HepG2 (cell line): ENCODE measurements at regions not wholly inside any gene's neighbourhood (a gene's known extent, or its start where the extent isn't known, plus 50 kb on each side); places are given as distances from the start of the nearest gene placed in this dataset.

ENCODE experiments used
- ATAC-seq: fragments of 200-7000 bp; cut with Tn5 transposase; 3 replicates; pipeline ENCODE4 v1.9.1; 2020; ENCODE audit warnings: mild to moderate bottlenecking, moderate library complexity
- BruUV-seq: library from RNA; stranded (reverse); fragments of 400-500 nt; replicated peaks from 2 replicates; lab custom pipeline; 2021; lab: Mats Ljungman, UMichigan
- CTCF ChIA-PET: fragments of 300-600 bp; formaldehyde crosslinking; extraction: SDS; loops from one replicate; lab custom pipeline; 2021; ENCODE audit warnings: low total read pairs, inconsistent platforms, low intra/inter-chr PET ratio; lab: Yijun Ruan, JAX
- POLR2A ChIA-PET: fragments of 350-600 bp; sonication (Branson Sonifier 250); formaldehyde crosslinking; loops from one replicate; lab custom pipeline; 2020; ENCODE audit warnings: antibody characterized with exemption, inconsistent platforms; lab: Yijun Ruan, JAX
- DNase-seq: peaks from one replicate; pipeline ENCODE4 v3.0.0-alpha.2; 2015; ENCODE audit warnings: low spot score
- FAIRE-seq: peaks from 3 replicates; lab custom pipeline; 2011; peaks lifted over from hg19 to GRCh38; lab: Jason Lieb, UNC
- H2AFZ ChIP-seq: one replicate; pipeline ENCODE4 v1.6.1; 2011; ENCODE audit warnings: low read length, inconsistent platforms
- H3K27ac ChIP-seq: fragments of 300-600 bp; 3 replicates; pipeline ENCODE4 v1.8.0; 2011; ENCODE audit warnings: mixed run types, mild to moderate bottlenecking, mixed read lengths, low read length, inconsistent platforms; ENCODE audit not compliant: insufficient read depth; ENCODE audit errors: extremely low read length
- H3K27me3 ChIP-seq, 2 experiments: fragments of 200-600 bp in 1 of 2; 2 replicates in 1 of 2; 3 replicates in 1 of 2; pipeline versions ENCODE4 v1.6.0 to v1.8.0; 2011; ENCODE audit warnings: low read length in 2 of 2, mild to moderate bottlenecking in 2 of 2, moderate library complexity in 2 of 2, inconsistent platforms in 1 of 2; ENCODE audit not compliant: insufficient read depth in 2 of 2, control insufficient read depth in 1 of 2
- H3K36me3 ChIP-seq, 2 experiments: fragments of 200-600 bp in 1 of 2; replicated peaks in 1 of 2; 2 replicates in 1 of 2; 3 replicates in 1 of 2; pipeline versions ENCODE4 v1.5.1 to v1.8.0; 2011; ENCODE audit warnings: low read length in 2 of 2, inconsistent platforms in 1 of 2; ENCODE audit not compliant: insufficient read depth in 2 of 2, control insufficient read depth in 1 of 2
- H3K4me1 ChIP-seq: 2 replicates; pipeline ENCODE4 v1.5.1; 2012; ENCODE audit warnings: low read length, inconsistent platforms; ENCODE audit not compliant: insufficient read depth
- H3K4me2 ChIP-seq: 2 replicates; pipeline ENCODE4 v1.6.0; 2011; ENCODE audit warnings: low read depth, low read length, inconsistent platforms
- H3K4me3 ChIP-seq, 3 experiments: fragments of 200-600 bp in 1 of 3; sonication (generic), shearing (Covaris generic) in 1 of 3; replicated peaks in 1 of 3; 2 replicates each; pipeline ENCODE4 v1.5.1; 2011 to 2016; ENCODE audit warnings: low read length in 3 of 3, inconsistent platforms in 2 of 3, low read depth in 2 of 3, mild to moderate bottlenecking in 2 of 3, control low read depth in 1 of 3, mixed read lengths in 1 of 3; ENCODE audit not compliant: insufficient read depth in 1 of 3
- H3K79me2 ChIP-seq: one replicate; pipeline ENCODE4 v1.6.1; 2011; ENCODE audit warnings: low read length, inconsistent platforms; ENCODE audit not compliant: insufficient read depth
- H3K9ac ChIP-seq: 2 replicates; pipeline ENCODE4 v1.6.0; 2011; ENCODE audit warnings: mild to moderate bottlenecking, low read depth, low read length, inconsistent platforms; ENCODE audit not compliant: insufficient read depth
- H3K9me3 ChIP-seq: 2 replicates; pipeline ENCODE4 v1.5.1; 2012; ENCODE audit warnings: mild to moderate bottlenecking, low read length
- H4K20me1 ChIP-seq: 2 replicates; pipeline ENCODE4 v1.6.0; 2011; ENCODE audit warnings: inconsistent platforms, mild to moderate bottlenecking, low read length, moderate library complexity; ENCODE audit not compliant: insufficient read depth
- BCLAF1 ChIP-seq: fragments of 450-650 bp; IDR thresholded peaks from 2 replicates; pipeline ENCODE4 v1.6.1; 2017; ENCODE audit warnings: mild to moderate bottlenecking
- MNT ChIP-seq: fragments of 450-650 bp; IDR thresholded peaks from 2 replicates; pipeline ENCODE4 v1.6.1; 2016
- RNF219 ChIP-seq: sonication (generic); formaldehyde crosslinking; IDR thresholded peaks from 2 replicates; pipeline ENCODE4 v1.5.0; 2020; ENCODE audit warnings: mild to moderate bottlenecking, missing genetic modification reagents
- U2AF2 ChIP-seq: fragments of 200-400 bp; formaldehyde crosslinking; IDR thresholded peaks from 2 replicates; pipeline ENCODE4 v1.6.1; 2017; ENCODE audit warnings: low read depth, mild to moderate bottlenecking, low read length
- ZNF317 ChIP-seq: sonication (generic); formaldehyde crosslinking; IDR thresholded peaks from 2 replicates; pipeline ENCODE4 v1.5.0; 2020; ENCODE audit warnings: mild to moderate bottlenecking, missing genetic modification reagents
- ZNF441 ChIP-seq: sonication (generic); formaldehyde crosslinking; IDR thresholded peaks from 2 replicates; pipeline ENCODE4 v1.7.0; 2021; ENCODE audit warnings: missing genetic modification reagents, borderline replicate concordance
- ZNF562 ChIP-seq: sonication (generic); formaldehyde crosslinking; IDR thresholded peaks from 2 replicates; pipeline ENCODE4 v1.8.0; 2022; ENCODE audit warnings: missing genetic modification reagents, borderline replicate concordance
- WGBS: methylation state at CpG from one replicate; pipeline ENCODE4 v1.1.6; 2017; ENCODE audit warnings: low lambda C conversion rate; 5-methylcytosine and 5-hydroxymethylcytosine counted together
- in situ Hi-C: cut with HindIII; loops from 2 replicates; pipeline ENCODE4 v1.10.0; 2017; ENCODE audit warnings: low pct_unique_long_range_greater_than_20kb; ENCODE audit not compliant: extremely low pct_ligation_motif_present
- intact Hi-C: fragments of 100-400 bp; cut with micrococcal nuclease; formaldehyde crosslinking; loops from one replicate; pipeline ENCODE4 v1.10.0; 2022; ENCODE audit not compliant: unreplicated experiment

DNA sequence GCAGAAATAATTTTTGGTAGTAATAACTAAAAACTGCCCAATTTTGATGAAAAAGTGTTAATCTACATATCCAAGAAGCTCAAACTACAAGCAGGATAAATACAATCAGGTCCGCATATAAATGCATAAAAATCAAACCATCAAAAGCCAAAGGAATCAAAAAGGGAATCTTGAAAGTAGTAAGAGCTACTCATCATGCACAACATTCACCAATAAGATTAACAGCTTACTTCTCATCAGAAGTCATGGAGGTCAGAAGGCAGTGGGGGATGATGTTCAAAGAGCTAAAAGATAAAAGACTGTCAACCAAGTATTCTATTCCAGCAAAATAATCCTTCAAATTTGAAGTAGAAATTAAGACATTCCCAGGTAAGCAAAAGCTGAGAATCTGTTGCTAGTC, 76.4 kb downstream of the CRPPA start:
- ATAC-seq: no peak
- ChIA-PET POLR2A (no interaction called here), CTCF (no interaction called here)
- TF ChIP-seq ZNF317 (CRISPR knock-in tag) (peak; percentile 87), ZNF441 (no peak), BCLAF1 (no peak)
- no peak overlapping the region for H3K4me2 ChIP-seq
- H3K4me1 ChIP-seq: no peaks in the 10 kb centered on the region
- H3K27me3 ChIP-seq: no peaks in the 10 kb centered on the region
- H3K79me2 ChIP-seq: no peaks in the 10 kb centered on the region
- H3K9me3 ChIP-seq: peaks cover 16% of the 10 kb centered on the region
- no TSS peak for BruUV-seq
- H2AFZ ChIP-seq: no peak overlapping the region
- no peak overlapping the region for H3K27ac ChIP-seq
- 3% methylated on average over 1 of the region's 1 CpG for WGBS
- no peak for FAIRE-seq
- intact Hi-C loops (no loop called here), in situ Hi-C loops (no loop called here)
- H4K20me1 ChIP-seq: no peaks in the 10 kb centered on the region
- no peak overlapping the region for H3K9ac ChIP-seq
- H3K36me3 ChIP-seq: no peaks in the 10 kb centered on the region
- no peak overlapping the region for H3K4me3 ChIP-seq
- DNase-seq: no peak

GRCh38 chr7:16343612-16344011, 77.7 kb downstream of the CRPPA start:
- intact Hi-C loops (no loop called here), in situ Hi-C loops (no loop called here)
- ATAC-seq (no peak), DNase-seq (no peak), FAIRE-seq (no peak)
- Histone ChIP-seq H3K79me2 (no peaks in the 10 kb centered on the region), H3K9ac (no peak overlapping the region), H2AFZ (no peak overlapping the region), H3K27ac (no peak overlapping the region), H3K4me2 (no peak overlapping the region), H3K9me3 (peaks cover 21% of the 10 kb centered on the region), H3K36me3 (no peaks in the 10 kb centered on the region), H3K4me1 (no peaks in the 10 kb centered on the region), H4K20me1 (no peaks in the 10 kb centered on the region), H3K27me3 (no peaks in the 10 kb centered on the region), H3K4me3 (no peak overlapping the region)
- 42% methylated on average over 5 of the region's 5 CpGs for WGBS
- POLR2A ChIA-PET: no interaction called here
- TF ChIP-seq U2AF2 (no peak), MNT (peak; percentile 48; the same call in 1 of the 2 replicates), RNF219 (CRISPR knock-in tag) (no peak), ZNF562 (CRISPR knock-in tag) (no peak)
- BruUV-seq: no TSS peak
- CTCF ChIA-PET: no interaction called here
